ENCODE measurements at regions not wholly inside any gene's neighbourhood (a gene's known extent, or its start where the extent isn't known, plus 50 kb on each side); places are given as distances from the start of the nearest gene placed in this dataset.

DNA sequence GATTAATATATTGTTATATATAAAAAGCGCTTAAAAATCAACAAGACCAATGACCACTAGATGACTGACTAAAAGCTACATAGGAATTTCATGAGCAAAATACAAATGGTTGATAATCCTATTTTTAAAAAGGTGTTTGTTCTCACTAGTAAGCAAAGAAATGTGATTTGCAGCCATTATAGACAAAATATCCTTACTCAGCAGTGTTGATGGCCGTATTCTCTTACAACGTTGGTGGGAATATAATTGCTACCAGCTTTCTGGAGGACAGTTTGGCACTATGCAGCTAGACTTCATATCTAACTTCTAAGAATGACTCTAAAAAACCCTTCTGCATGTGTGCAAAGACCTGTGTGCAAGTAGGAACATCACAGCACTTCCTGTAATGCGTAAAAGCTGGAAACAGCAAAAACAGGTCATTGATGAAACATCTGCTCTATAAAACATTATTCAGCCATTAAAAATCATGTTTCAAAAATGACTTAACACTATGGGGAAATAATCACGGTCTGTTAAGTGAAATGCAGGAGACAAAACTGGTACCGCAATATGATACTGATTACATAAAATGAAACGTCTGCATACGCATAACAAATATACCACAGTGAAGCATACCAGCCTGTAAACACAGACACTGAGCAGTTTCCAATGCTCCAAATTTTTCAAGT, 70.1 kb upstream of the LINC01488 start:
- no peak for ATAC-seq (ENCODE audit: insufficient read depth, low FRiP score)
- Histone ChIP-seq H3K36me3 (ENCODE audit: control insufficient read depth in 4 of 4, insufficient read depth in 4 of 4, low read length in 4 of 4) (no peaks in the 10 kb centered on the region), H3K4me1 (ENCODE audit: control insufficient read depth in 5 of 5, insufficient read depth in 5 of 5, low read length in 5 of 5) (peaks cover 0 to 20% (median 9%) of the 10 kb centered on the region in 5 donors), H3K4me3 (no peak overlapping the region), H3K27ac (ENCODE audit: low read depth in 1 of 2, low read length in 1 of 2) (no peak overlapping the region), H3K9ac (ENCODE audit: insufficient read depth in 1 of 2, low read length in 2 of 2) (no peak overlapping the region), H3K9me3 (ENCODE audit: control insufficient read depth in 4 of 4, insufficient read depth in 3 of 4, low read length in 3 of 4) (no peaks in the 10 kb centered on the region), H3K27me3 (ENCODE audit: control insufficient read depth in 3 of 3, insufficient read depth in 3 of 3, low read length in 2 of 3) (peaks cover 0 to 2% (median 0%) of the 10 kb centered on the region in 3 donors)
- 77 to 79% methylated on average over 8 of the region's 8 CpGs for WGBS, 2 donors
- DNase-seq, result no peak
- TF ChIP-seq, protein P1, sequence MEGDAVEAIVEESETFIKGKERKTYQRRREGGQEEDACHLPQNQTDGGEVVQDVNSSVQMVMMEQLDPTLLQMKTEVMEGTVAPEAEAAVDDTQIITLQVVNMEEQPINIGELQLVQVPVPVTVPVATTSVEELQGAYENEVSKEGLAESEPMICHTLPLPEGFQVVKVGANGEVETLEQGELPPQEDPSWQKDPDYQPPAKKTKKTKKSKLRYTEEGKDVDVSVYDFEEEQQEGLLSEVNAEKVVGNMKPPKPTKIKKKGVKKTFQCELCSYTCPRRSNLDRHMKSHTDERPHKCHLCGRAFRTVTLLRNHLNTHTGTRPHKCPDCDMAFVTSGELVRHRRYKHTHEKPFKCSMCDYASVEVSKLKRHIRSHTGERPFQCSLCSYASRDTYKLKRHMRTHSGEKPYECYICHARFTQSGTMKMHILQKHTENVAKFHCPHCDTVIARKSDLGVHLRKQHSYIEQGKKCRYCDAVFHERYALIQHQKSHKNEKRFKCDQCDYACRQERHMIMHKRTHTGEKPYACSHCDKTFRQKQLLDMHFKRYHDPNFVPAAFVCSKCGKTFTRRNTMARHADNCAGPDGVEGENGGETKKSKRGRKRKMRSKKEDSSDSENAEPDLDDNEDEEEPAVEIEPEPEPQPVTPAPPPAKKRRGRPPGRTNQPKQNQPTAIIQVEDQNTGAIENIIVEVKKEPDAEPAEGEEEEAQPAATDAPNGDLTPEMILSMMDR (IDR thresholded peaks at IDR 0.05; ENCODE audit: control extremely low read depth, extremely low read depth), result no peak

DNA sequence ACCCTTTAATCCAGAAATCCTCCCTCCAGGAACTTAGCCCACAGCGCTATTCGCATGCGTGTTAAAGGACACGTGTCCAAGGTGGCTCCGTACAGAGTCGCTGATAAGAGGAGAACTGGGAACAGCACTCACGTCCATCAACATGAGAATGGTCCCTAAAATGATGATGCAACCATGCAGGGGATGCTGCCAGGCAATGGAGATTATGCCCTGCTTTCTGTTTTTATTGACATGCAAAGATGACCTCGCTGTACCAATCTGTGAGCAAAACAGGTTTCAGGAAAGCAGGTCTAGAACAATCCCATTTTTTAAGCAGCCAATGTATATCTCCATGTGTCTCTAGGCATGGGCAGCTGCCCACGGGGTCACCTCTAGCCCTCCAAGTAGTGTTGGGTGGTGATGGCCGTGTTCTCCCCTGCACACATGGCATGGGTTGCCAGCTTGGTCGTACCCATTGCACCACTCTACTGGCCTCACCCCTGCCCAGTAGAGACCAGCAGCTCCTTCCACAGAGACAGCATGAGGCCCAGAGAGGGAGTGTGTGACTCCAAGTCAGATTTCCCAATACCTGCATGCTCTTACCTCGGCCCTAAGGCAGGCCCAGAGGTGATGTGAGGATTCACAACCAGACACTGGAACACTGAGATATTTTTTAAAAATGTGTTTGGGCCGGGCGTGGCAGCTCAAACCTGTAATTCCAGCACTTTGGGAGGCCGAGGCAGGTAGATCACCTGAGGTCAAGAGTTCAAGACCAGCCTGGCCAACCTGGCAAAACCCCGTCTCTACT, 68.3 kb upstream of the LINC01488 start:
- WGBS, 2 donors, result 94 to 96% methylated on average over 16 of the region's 16 CpGs
- peaks cover 0 to 31% (median 17%) of the 10 kb centered on the region in 5 donors for H3K4me1 ChIP-seq (ENCODE audit: control insufficient read depth in 5 of 5, insufficient read depth in 5 of 5, low read length in 5 of 5)
- ATAC-seq (ENCODE audit: insufficient read depth, low FRiP score) (no peak), DNase-seq (no peak)
- TF ChIP-seq, protein P1 (IDR thresholded peaks at IDR 0.05; ENCODE audit: control extremely low read depth, extremely low read depth), result no peak
- H3K9ac ChIP-seq (ENCODE audit: insufficient read depth in 1 of 2, low read length in 2 of 2), result no peak overlapping the region
- no peaks in the 10 kb centered on the region for H3K36me3 ChIP-seq (ENCODE audit: control insufficient read depth in 4 of 4, insufficient read depth in 4 of 4, low read length in 4 of 4)
- no peaks in the 10 kb centered on the region for H3K9me3 ChIP-seq (ENCODE audit: control insufficient read depth in 4 of 4, insufficient read depth in 3 of 4, low read length in 3 of 4)
- no peak overlapping the region for H3K27ac ChIP-seq (ENCODE audit: low read depth in 1 of 2, low read length in 1 of 2)
- H3K27me3 ChIP-seq (ENCODE audit: control insufficient read depth in 3 of 3, insufficient read depth in 3 of 3, low read length in 2 of 3), result peaks cover 0 to 2% (median 0%) of the 10 kb centered on the region in 3 donors
- H3K4me3 ChIP-seq, result no peak overlapping the region

DNA sequence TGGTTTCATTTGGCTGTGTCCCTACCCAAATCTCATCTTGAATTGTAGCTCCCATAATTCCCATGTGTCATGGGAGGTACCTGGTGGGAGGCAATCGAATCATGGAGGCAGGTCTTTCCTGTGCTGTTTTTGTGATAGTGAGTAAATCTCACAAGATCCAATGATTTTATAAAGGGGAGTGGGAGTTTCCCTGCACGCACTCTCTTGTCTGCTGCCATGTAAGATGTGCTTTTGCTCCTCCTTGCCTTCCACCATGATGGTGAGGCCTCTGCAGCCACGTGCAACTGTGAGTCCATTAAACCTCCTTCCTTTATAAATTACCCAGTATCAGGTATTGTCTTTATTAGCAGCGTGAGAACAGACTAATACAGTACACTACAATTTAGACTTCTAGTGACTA, 67.5 kb upstream of the LINC01488 start:
- 92 to 95% methylated on average over 4 of the region's 4 CpGs for WGBS, 2 donors
- TF ChIP-seq, protein P1 (IDR thresholded peaks at IDR 0.05; ENCODE audit: control extremely low read depth, extremely low read depth), result no peak
- no peak for ATAC-seq (ENCODE audit: insufficient read depth, low FRiP score)

More for the DNA sequence above, 67.5 kb upstream of the LINC01488 start:
- H3K9me3 ChIP-seq (ENCODE audit: control insufficient read depth in 4 of 4, insufficient read depth in 3 of 4, low read length in 3 of 4), result no peaks in the 10 kb centered on the region
- H3K27me3 ChIP-seq (ENCODE audit: control insufficient read depth in 3 of 3, insufficient read depth in 3 of 3, low read length in 2 of 3), result peaks cover 0 to 2% (median 0%) of the 10 kb centered on the region in 3 donors
- no peaks in the 10 kb centered on the region for H3K36me3 ChIP-seq (ENCODE audit: control insufficient read depth in 4 of 4, insufficient read depth in 4 of 4, low read length in 4 of 4)
- no peak overlapping the region for H3K9ac ChIP-seq (ENCODE audit: insufficient read depth in 1 of 2, low read length in 2 of 2)
- H3K4me3 ChIP-seq, result no peak overlapping the region
- DNase-seq, result no peak
- H3K27ac ChIP-seq (ENCODE audit: low read depth in 1 of 2, low read length in 1 of 2), result no peak overlapping the region
- peaks cover 0 to 31% (median 17%) of the 10 kb centered on the region in 5 donors for H3K4me1 ChIP-seq (ENCODE audit: control insufficient read depth in 5 of 5, insufficient read depth in 5 of 5, low read length in 5 of 5)

All from lung (tissue), 11 donors.